Loucy (cell line): ENCODE measurements at regions not wholly inside any gene's neighbourhood (a gene's known extent, or its start where the extent isn't known, plus 50 kb on each side); places are given as distances from the start of the nearest gene placed in this dataset.

Experiments used
- CTCF ChIP-seq: fragments of 200-600 bp; sonication (generic); conservative IDR thresholded peaks from 2 replicates; pipeline ENCODE4 v1.5.1; 2014; ENCODE audit warnings: mild to moderate bottlenecking, antibody characterized with exemption, low read length
- EZH2phosphoT487 ChIP-seq: fragments of 200-600 bp; IDR thresholded peaks from 2 replicates; pipeline ENCODE4 v1.6.1; 2018; ENCODE audit warnings: antibody characterized with exemption, mild to moderate bottlenecking, moderate library complexity, borderline replicate concordance

- no peak for TF ChIP-seq CTCF
- no peak for TF ChIP-seq EZH2phosphoT487
Measured at GRCh38 chr10:128626397-128627000, 500.3 kb upstream of the MKI67 start.
